ENCODE measurements at regions not wholly inside any gene's neighbourhood (a gene's known extent, or its start where the extent isn't known, plus 50 kb on each side); places are given as distances from the start of the nearest gene placed in this dataset.

DNA sequence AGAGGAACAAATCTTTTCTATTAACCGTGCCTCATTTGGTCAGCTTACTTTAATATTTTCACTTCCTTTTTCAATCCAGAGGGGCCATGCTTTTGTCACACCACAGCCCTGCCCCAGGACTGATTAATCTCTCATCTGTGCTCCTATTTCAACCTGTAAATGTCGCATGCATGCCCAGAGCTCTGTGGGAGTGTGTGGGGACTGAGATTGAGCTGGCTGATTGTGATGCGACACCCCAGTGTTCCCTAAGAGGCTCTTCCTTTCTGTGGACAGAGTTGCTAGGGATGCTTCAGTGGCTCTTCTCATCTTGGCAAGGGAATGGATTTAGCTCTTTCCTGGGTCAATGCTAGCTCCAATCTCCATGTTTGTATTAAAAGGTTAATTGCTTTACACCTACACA lies 249.6 kb downstream of the TDRD3 start:
- no peak for TF ChIP-seq KAT7 (CRISPR knock-in tag; IDR thresholded peaks at IDR 0.05; ENCODE audit: borderline replicate concordance)
- TF ChIP-seq, protein P1, sequence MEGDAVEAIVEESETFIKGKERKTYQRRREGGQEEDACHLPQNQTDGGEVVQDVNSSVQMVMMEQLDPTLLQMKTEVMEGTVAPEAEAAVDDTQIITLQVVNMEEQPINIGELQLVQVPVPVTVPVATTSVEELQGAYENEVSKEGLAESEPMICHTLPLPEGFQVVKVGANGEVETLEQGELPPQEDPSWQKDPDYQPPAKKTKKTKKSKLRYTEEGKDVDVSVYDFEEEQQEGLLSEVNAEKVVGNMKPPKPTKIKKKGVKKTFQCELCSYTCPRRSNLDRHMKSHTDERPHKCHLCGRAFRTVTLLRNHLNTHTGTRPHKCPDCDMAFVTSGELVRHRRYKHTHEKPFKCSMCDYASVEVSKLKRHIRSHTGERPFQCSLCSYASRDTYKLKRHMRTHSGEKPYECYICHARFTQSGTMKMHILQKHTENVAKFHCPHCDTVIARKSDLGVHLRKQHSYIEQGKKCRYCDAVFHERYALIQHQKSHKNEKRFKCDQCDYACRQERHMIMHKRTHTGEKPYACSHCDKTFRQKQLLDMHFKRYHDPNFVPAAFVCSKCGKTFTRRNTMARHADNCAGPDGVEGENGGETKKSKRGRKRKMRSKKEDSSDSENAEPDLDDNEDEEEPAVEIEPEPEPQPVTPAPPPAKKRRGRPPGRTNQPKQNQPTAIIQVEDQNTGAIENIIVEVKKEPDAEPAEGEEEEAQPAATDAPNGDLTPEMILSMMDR (IDR thresholded peaks at IDR 0.05), result no peak

Data from WTC11 (cell line).